Chondrocyte (in vitro differentiated cells): ENCODE measurements at regions not wholly inside any gene's neighbourhood (a gene's known extent, or its start where the extent isn't known, plus 50 kb on each side); places are given as distances from the start of the nearest gene placed in this dataset.

Experiments used
- DNase-seq: peaks from one replicate; pipeline ENCODE4 v3.0.0; 2021; ENCODE audit warnings: mixed read lengths, low spot score
- H3K27ac Mint-ChIP-seq: one replicate; pipeline ENCODE4 v1.8.0; 2021; ENCODE audit warnings: mild to moderate bottlenecking, moderate library complexity, mixed read lengths; ENCODE audit not compliant: unreplicated experiment
- H3K27me3 Mint-ChIP-seq: 2 replicates; pipeline ENCODE4 v1.8.0; 2021; ENCODE audit warnings: low read depth, mixed read lengths
- H3K36me3 Mint-ChIP-seq: 2 replicates; pipeline ENCODE4 v1.8.0; 2021; ENCODE audit warnings: low read depth, mixed read lengths
- H3K4me1 Mint-ChIP-seq: 2 replicates; pipeline ENCODE4 v1.8.0; 2021; ENCODE audit warnings: low read depth, mild to moderate bottlenecking, mixed read lengths
- H3K4me3 Mint-ChIP-seq: one replicate; pipeline ENCODE4 v1.8.0; 2021; ENCODE audit warnings: mild to moderate bottlenecking, moderate library complexity, mixed read lengths; ENCODE audit not compliant: unreplicated experiment
- H3K9me3 Mint-ChIP-seq: 2 replicates; pipeline ENCODE4 v1.8.0; 2021; ENCODE audit warnings: low read depth, mixed read lengths
- CTCF ChIP-seq: fragments of 200-600 bp; sonication (generic); IDR thresholded peaks from 2 replicates; pipeline ENCODE4 v1.5.0; 2021; ENCODE audit warnings: antibody characterized with exemption, mild to moderate bottlenecking, moderate library complexity

- DNase-seq, result no peak
- H3K4me1 Mint-ChIP-seq, result peaks cover 15% of the 10 kb centered on the region
- no peaks in the 10 kb centered on the region for H3K27me3 Mint-ChIP-seq
- no peak for TF ChIP-seq CTCF
- peaks cover 3% of the 10 kb centered on the region for H3K9me3 Mint-ChIP-seq
- no peak overlapping the region for H3K4me3 Mint-ChIP-seq
- no peak overlapping the region for H3K27ac Mint-ChIP-seq
- no peaks in the 10 kb centered on the region for H3K36me3 Mint-ChIP-seq
Observed at GRCh38 chr4:134337574-134337973, 136.0 kb upstream of the PABPC4L start.

- H3K36me3 Mint-ChIP-seq, result no peaks in the 10 kb centered on the region
- H3K27ac Mint-ChIP-seq, result no peak overlapping the region
- H3K4me1 Mint-ChIP-seq, result peaks cover 4% of the 10 kb centered on the region
- H3K4me3 Mint-ChIP-seq, result no peak overlapping the region
- peaks cover 3% of the 10 kb centered on the region for H3K9me3 Mint-ChIP-seq
- TF ChIP-seq CTCF, result no peak
- DNase-seq, result no peak
- H3K27me3 Mint-ChIP-seq, result no peaks in the 10 kb centered on the region
Observed at GRCh38 chr4:134328741-134329140, 127.2 kb upstream of the PABPC4L start.

GRCh38 chr4:134327274-134328122 is 125.9 kb upstream of the PABPC4L start:
- Mint-ChIP-seq H3K27ac (no peak overlapping the region), H3K36me3 (no peaks in the 10 kb centered on the region), H3K9me3 (peaks cover 3% of the 10 kb centered on the region), H3K4me3 (no peak overlapping the region), H3K4me1 (peaks cover 4% of the 10 kb centered on the region), H3K27me3 (no peaks in the 10 kb centered on the region)
- no peak for DNase-seq
- TF ChIP-seq CTCF, result no peak

- no peaks in the 10 kb centered on the region for H3K27me3 Mint-ChIP-seq
- H3K4me3 Mint-ChIP-seq, result no peak overlapping the region
- peaks cover 3% of the 10 kb centered on the region for H3K9me3 Mint-ChIP-seq
- peaks cover 4% of the 10 kb centered on the region for H3K4me1 Mint-ChIP-seq
- DNase-seq, result no peak
- H3K36me3 Mint-ChIP-seq, result no peaks in the 10 kb centered on the region
- no peak for TF ChIP-seq CTCF
- no peak overlapping the region for H3K27ac Mint-ChIP-seq
Observed at GRCh38 chr4:134326866-134327265, 125.3 kb upstream of the PABPC4L start.

GRCh38 chr4:134324179-134324578 is 122.6 kb upstream of the PABPC4L start:
- Mint-ChIP-seq H3K4me1 (no peaks in the 10 kb centered on the region), H3K27me3 (no peaks in the 10 kb centered on the region), H3K36me3 (no peaks in the 10 kb centered on the region), H3K4me3 (no peak overlapping the region), H3K27ac (no peak overlapping the region), H3K9me3 (peaks cover 3% of the 10 kb centered on the region)
- TF ChIP-seq CTCF, result no peak
- no peak for DNase-seq
